Neural progenitor cell (in vitro differentiated cells): ENCODE measurements at regions not wholly inside any gene's neighbourhood (a gene's known extent, or its start where the extent isn't known, plus 50 kb on each side); places are given as distances from the start of the nearest gene placed in this dataset.

Experiments
- CTCF ChIP-seq: fragments of 200-600 bp; sonication (generic); IDR thresholded peaks from 2 replicates; pipeline ENCODE4 v1.5.1; 2017; ENCODE audit warnings: antibody characterized with exemption, mild to moderate bottlenecking
- EZH2 ChIP-seq: fragments of 200-600 bp; sonication (generic); IDR thresholded peaks from 2 replicates; pipeline ENCODE4 v1.6.1; 2017; ENCODE audit warnings: antibody characterized with exemption, mild to moderate bottlenecking, moderate library complexity

GRCh38 chr17:70618641-70619040, 449.3 kb downstream of the KCNJ2 start:
- TF ChIP-seq CTCF (no peak), EZH2 (no peak)
